Naive thymus-derived CD4-positive, alpha-beta T cell (primary cell): ENCODE measurements at regions not wholly inside any gene's neighbourhood (a gene's known extent, or its start where the extent isn't known, plus 50 kb on each side); places are given as distances from the start of the nearest gene placed in this dataset.

ENCODE experiments used
- ATAC-seq: fragments of 150-1000 bp; cut with Tn5 transposase; 2 replicates; pipeline ENCODE4 v1.10.0; 2021; ENCODE audit warnings: mild to moderate bottlenecking, moderate library complexity
- CTCF ChIA-PET: fragments of 350-600 bp; sonication (Branson Sonifier 250); formaldehyde crosslinking; loops from one replicate; lab custom pipeline; 2021; ENCODE audit warnings: antibody characterized with exemption; lab: Charles Lee
- POLR2A ChIA-PET: fragments of 350-600 bp; sonication (Branson Sonifier 250); formaldehyde crosslinking; loops from one replicate; lab custom pipeline; 2021; ENCODE audit warnings: antibody characterized with exemption, inconsistent platforms; lab: Charles Lee
- DNase-seq, 9 donors: peaks; one replicate each; pipeline versions ENCODE4 v3.0.0 to v3.0.0-alpha.2; 2020 to 2022; ENCODE audit warnings: mixed read lengths in 1 of 9
- H3K27ac ChIP-seq: one replicate; pipeline ENCODE4 v1.7.0; 2013; ENCODE audit warnings: mild to moderate bottlenecking, low read depth, low read length, moderate library complexity
- H3K27me3 ChIP-seq, 2 donors: one replicate each; pipeline ENCODE4 v1.7.0; 2013; ENCODE audit warnings: low read length in 2 of 2, mild to moderate bottlenecking in 2 of 2, moderate library complexity in 2 of 2; ENCODE audit not compliant: control insufficient read depth in 2 of 2, insufficient read depth in 2 of 2
- H3K36me3 ChIP-seq, 3 experiments: 1 replicate in 2 of 3; 2 replicates in 1 of 3; pipeline ENCODE4 v1.7.0; 2013; ENCODE audit warnings: low read length in 3 of 3, mild to moderate bottlenecking in 3 of 3, moderate library complexity in 1 of 3; ENCODE audit not compliant: insufficient read depth in 3 of 3, control insufficient read depth in 2 of 3
- H3K4me1 ChIP-seq, 2 donors: one replicate each; pipeline ENCODE4 v1.7.0; 2013; ENCODE audit warnings: low read length in 2 of 2, mild to moderate bottlenecking in 2 of 2, moderate library complexity in 1 of 2; ENCODE audit not compliant: control insufficient read depth in 2 of 2, insufficient read depth in 2 of 2
- H3K4me3 ChIP-seq: 2 replicates; pipeline ENCODE4 v1.7.0; 2013; ENCODE audit warnings: mild to moderate bottlenecking, low read length
- H3K9me3 ChIP-seq, 3 experiments: 1 replicate in 2 of 3; 2 replicates in 1 of 3; pipeline ENCODE4 v1.7.0; 2013; ENCODE audit warnings: low read length in 3 of 3; ENCODE audit not compliant: control insufficient read depth in 2 of 3
- H3K27ac Mint-ChIP-seq, 9 donors: one replicate each; pipeline ENCODE4 v1.8.0; 2020 to 2022; ENCODE audit warnings: mixed read lengths in 9 of 9, mild to moderate bottlenecking in 8 of 9, moderate library complexity in 5 of 9, inconsistent platforms in 2 of 9
- H3K27me3 Mint-ChIP-seq, 5 donors: one replicate each; pipeline ENCODE4 v1.8.0; 2021 to 2022; ENCODE audit warnings: mixed read lengths in 5 of 5, mild to moderate bottlenecking in 1 of 5
- H3K36me3 Mint-ChIP-seq, 5 donors: one replicate each; pipeline ENCODE4 v1.8.0; 2020 to 2022; ENCODE audit warnings: mixed read lengths in 5 of 5, mild to moderate bottlenecking in 3 of 5, inconsistent platforms in 1 of 5
- H3K4me1 Mint-ChIP-seq, 7 donors: one replicate each; pipeline ENCODE4 v1.8.0; 2020 to 2022; ENCODE audit warnings: mixed read lengths in 7 of 7, mild to moderate bottlenecking in 3 of 7, inconsistent platforms in 1 of 7
- H3K4me3 Mint-ChIP-seq, 10 donors: one replicate each; pipeline ENCODE4 v1.8.0; 2020 to 2022; ENCODE audit warnings: mild to moderate bottlenecking in 10 of 10, mixed read lengths in 10 of 10, moderate library complexity in 6 of 10, inconsistent platforms in 2 of 10
- H3K9me3 Mint-ChIP-seq, 11 donors: one replicate each; pipeline ENCODE4 v1.8.0; 2020 to 2022; ENCODE audit warnings: mixed read lengths in 11 of 11, mild to moderate bottlenecking in 4 of 11, inconsistent platforms in 1 of 11, moderate library complexity in 1 of 11
- intact Hi-C, 2 donors: fragments of 100-400 bp; cut with micrococcal nuclease; formaldehyde crosslinking; loops; one replicate each; pipeline ENCODE4 v1.15.1; 2023

GRCh38 chr6:160832422-160832821, 130.4 kb downstream of the PLG start:
- Mint-ChIP-seq H3K9me3 (no peaks in the 10 kb centered on the region), H3K4me3 (no peak overlapping the region), H3K4me1 (no peaks in the 10 kb centered on the region), H3K27ac (no peak overlapping the region), H3K36me3 (no peaks in the 10 kb centered on the region), H3K27me3 (peaks cover 0 to 4% (median 0%) of the 10 kb centered on the region in 5 donors)
- no peak for DNase-seq
- H3K9me3 ChIP-seq: no peaks in the 10 kb centered on the region
- ATAC-seq: no peak
- CTCF ChIA-PET: no interaction called here
- H3K4me3 ChIP-seq: no peak overlapping the region
- POLR2A ChIA-PET: no interaction called here
- H3K4me1 ChIP-seq: no peaks in the 10 kb centered on the region
- peaks cover 0 to 7% of the 10 kb centered on the region in 2 donors for H3K27me3 ChIP-seq
- H3K27ac ChIP-seq: no peak overlapping the region
- no peaks in the 10 kb centered on the region for H3K36me3 ChIP-seq
- intact Hi-C loops: no loop called here

GRCh38 chr6:160837146-160837545, 135.1 kb downstream of the PLG start:
- no peak overlapping the region for H3K4me3 Mint-ChIP-seq
- H3K4me1 Mint-ChIP-seq: no peaks in the 10 kb centered on the region
- no peaks in the 10 kb centered on the region for H3K9me3 ChIP-seq
- no peaks in the 10 kb centered on the region for H3K4me1 ChIP-seq
- ChIA-PET POLR2A (no interaction called here), CTCF (no interaction called here)
- no peak overlapping the region for H3K4me3 ChIP-seq
- intact Hi-C loops: no loop called here
- no peak for ATAC-seq
- no peaks in the 10 kb centered on the region for H3K36me3 ChIP-seq
- H3K27me3 Mint-ChIP-seq: peaks cover 0 to 10% (median 0%) of the 10 kb centered on the region in 5 donors
- H3K36me3 Mint-ChIP-seq: no peaks in the 10 kb centered on the region
- H3K27ac Mint-ChIP-seq: peak overlapping the region in 1 of 9 donors; percentile 33
- H3K27me3 ChIP-seq: peaks cover 0 to 7% of the 10 kb centered on the region in 2 donors
- no peak for DNase-seq
- H3K27ac ChIP-seq: no peak overlapping the region
- H3K9me3 Mint-ChIP-seq: peaks cover 0 to 2% (median 0%) of the 10 kb centered on the region in 11 donors

- no peaks in the 10 kb centered on the region for H3K36me3 ChIP-seq
- no peaks in the 10 kb centered on the region for H3K4me1 ChIP-seq
- no peaks in the 10 kb centered on the region for H3K27me3 ChIP-seq
- intact Hi-C loops: no loop called here
- no peak for DNase-seq
- H3K27ac ChIP-seq: no peak overlapping the region
- Mint-ChIP-seq H3K36me3 (no peaks in the 10 kb centered on the region), H3K4me3 (no peak overlapping the region), H3K4me1 (no peaks in the 10 kb centered on the region), H3K9me3 (no peaks in the 10 kb centered on the region), H3K27me3 (no peaks in the 10 kb centered on the region), H3K27ac (no peak overlapping the region)
- no peak for ATAC-seq
- H3K9me3 ChIP-seq: peaks cover 0 to 5% (median 0%) of the 10 kb centered on the region in 3 experiments
- no peak overlapping the region for H3K4me3 ChIP-seq
- POLR2A ChIA-PET: no interaction called here
- CTCF ChIA-PET: no interaction called here
These were observed 140.5 kb upstream of the MAP3K4 start for GRCh38 chr6:160851031-160851430.

- Mint-ChIP-seq H3K4me1 (no peaks in the 10 kb centered on the region), H3K36me3 (no peaks in the 10 kb centered on the region), H3K27ac (no peak overlapping the region), H3K27me3 (no peaks in the 10 kb centered on the region), H3K9me3 (no peaks in the 10 kb centered on the region), H3K4me3 (no peak overlapping the region)
- ATAC-seq (no peak), DNase-seq (no peak)
- Histone ChIP-seq H3K36me3 (no peaks in the 10 kb centered on the region), H3K9me3 (peaks cover 0 to 5% (median 0%) of the 10 kb centered on the region in 3 experiments), H3K27me3 (no peaks in the 10 kb centered on the region), H3K27ac (no peak overlapping the region), H3K4me1 (no peaks in the 10 kb centered on the region), H3K4me3 (no peak overlapping the region)
- ChIA-PET CTCF (no interaction called here), POLR2A (no interaction called here)
- intact Hi-C loops: no loop called here
These were observed 137.6 kb upstream of the MAP3K4 start for GRCh38 chr6:160853946-160854345.

GRCh38 chr6:160858886-160859285, 132.7 kb upstream of the MAP3K4 start:
- peaks cover 0 to 1% (median 0%) of the 10 kb centered on the region in 3 experiments for H3K9me3 ChIP-seq
- H3K27ac ChIP-seq: no peak overlapping the region
- Mint-ChIP-seq H3K36me3 (no peaks in the 10 kb centered on the region), H3K4me1 (no peaks in the 10 kb centered on the region), H3K9me3 (no peaks in the 10 kb centered on the region), H3K27ac (no peak overlapping the region), H3K27me3 (no peaks in the 10 kb centered on the region), H3K4me3 (no peak overlapping the region)
- CTCF ChIA-PET: no interaction called here
- intact Hi-C loops: no loop called here
- H3K27me3 ChIP-seq: no peaks in the 10 kb centered on the region
- no peak overlapping the region for H3K4me3 ChIP-seq
- DNase-seq (no peak), ATAC-seq (no peak)
- POLR2A ChIA-PET: no interaction called here
- no peaks in the 10 kb centered on the region for H3K36me3 ChIP-seq
- no peaks in the 10 kb centered on the region for H3K4me1 ChIP-seq

GRCh38 chr6:160859822-160860221, 131.7 kb upstream of the MAP3K4 start:
- ChIA-PET POLR2A (no interaction called here), CTCF (no interaction called here)
- H3K9me3 ChIP-seq: no peaks in the 10 kb centered on the region
- no peaks in the 10 kb centered on the region for H3K4me1 Mint-ChIP-seq
- no peaks in the 10 kb centered on the region for H3K4me1 ChIP-seq
- no peaks in the 10 kb centered on the region for H3K36me3 ChIP-seq
- no peaks in the 10 kb centered on the region for H3K27me3 ChIP-seq
- ATAC-seq: no peak
- no peaks in the 10 kb centered on the region for H3K36me3 Mint-ChIP-seq
- no peak overlapping the region for H3K4me3 Mint-ChIP-seq
- no peak overlapping the region for H3K27ac Mint-ChIP-seq
- DNase-seq: no peak
- H3K27me3 Mint-ChIP-seq: peaks cover 0 to 5% (median 0%) of the 10 kb centered on the region in 5 donors
- no peak overlapping the region for H3K4me3 ChIP-seq
- peaks cover 0 to 2% (median 0%) of the 10 kb centered on the region in 11 donors for H3K9me3 Mint-ChIP-seq
- intact Hi-C loops: no loop called here
- no peak overlapping the region for H3K27ac ChIP-seq

GRCh38 chr6:160861824-160862223, 129.7 kb upstream of the MAP3K4 start:
- intact Hi-C loops: no loop called here
- Histone ChIP-seq H3K36me3 (no peaks in the 10 kb centered on the region), H3K27ac (no peak overlapping the region), H3K27me3 (no peaks in the 10 kb centered on the region), H3K4me1 (no peaks in the 10 kb centered on the region), H3K4me3 (no peak overlapping the region), H3K9me3 (no peaks in the 10 kb centered on the region)
- POLR2A ChIA-PET: no interaction called here
- Mint-ChIP-seq H3K27ac (no peak overlapping the region), H3K9me3 (peaks cover 0 to 2% (median 0%) of the 10 kb centered on the region in 11 donors), H3K4me3 (no peak overlapping the region), H3K36me3 (no peaks in the 10 kb centered on the region), H3K27me3 (peaks cover 0 to 5% (median 0%) of the 10 kb centered on the region in 5 donors), H3K4me1 (no peaks in the 10 kb centered on the region)
- DNase-seq (no peak), ATAC-seq (no peak)
- CTCF ChIA-PET: no interaction called here
